ENCODE measurements at regions not wholly inside any gene's neighbourhood (a gene's known extent, or its start where the extent isn't known, plus 50 kb on each side); places are given as distances from the start of the nearest gene placed in this dataset.

- H3K27me3 ChIP-seq = peaks cover 25% of the 10 kb centered on the region
- TF ChIP-seq CTCF (IDR thresholded peaks at IDR 0.05) = no peak
- no peak for TF ChIP-seq POLR2A (IDR thresholded peaks at IDR 0.05)
- no peak for TF ChIP-seq EP300 (IDR thresholded peaks at IDR 0.05)
- no peak for TF ChIP-seq POLR2AphosphoS5 (IDR thresholded peaks at IDR 0.05)
- WGBS, 2 donors (ENCODE audit: low coverage in 1 of 2) = 86 to 91% methylated on average over 3 of the region's 3 CpGs
- H3K4me3 ChIP-seq = no peak overlapping the region
- ATAC-seq = no peak
- H3K27ac ChIP-seq = no peak overlapping the region
- no peaks in the 10 kb centered on the region for H3K4me1 ChIP-seq
- H3K36me3 ChIP-seq = no peaks in the 10 kb centered on the region
- H3K9me3 ChIP-seq = peaks cover 0 to 18% (median 0%) of the 10 kb centered on the region in 3 donors
Measured at GRCh38 chr13:112005925-112006324, 61.0 kb upstream of the SOX1 start.

GRCh38 chr13:112007191-112007590 is 59.8 kb upstream of the SOX1 start:
- H3K27me3 ChIP-seq = peaks cover 29% of the 10 kb centered on the region
- WGBS, 2 donors (ENCODE audit: low coverage in 1 of 2) = 78 to 89% methylated on average over 6 to 8 of the region's 9 CpGs
- no peak overlapping the region for H3K4me3 ChIP-seq
- TF ChIP-seq POLR2A (IDR thresholded peaks at IDR 0.05) = no peak
- no peak for TF ChIP-seq POLR2AphosphoS5 (IDR thresholded peaks at IDR 0.05)
- no peak for TF ChIP-seq EP300 (IDR thresholded peaks at IDR 0.05)
- TF ChIP-seq CTCF (IDR thresholded peaks at IDR 0.05) = no peak
- H3K4me1 ChIP-seq = no peaks in the 10 kb centered on the region
- no peak for ATAC-seq
- no peak overlapping the region for H3K27ac ChIP-seq
- H3K9me3 ChIP-seq = peaks cover 0 to 18% (median 0%) of the 10 kb centered on the region in 3 donors
- H3K36me3 ChIP-seq = no peaks in the 10 kb centered on the region

- no peak for ATAC-seq
- Histone ChIP-seq H3K27me3 (peaks cover 31% of the 10 kb centered on the region), H3K4me1 (no peaks in the 10 kb centered on the region), H3K27ac (no peak overlapping the region), H3K36me3 (no peaks in the 10 kb centered on the region), H3K4me3 (no peak overlapping the region), H3K9me3 (peaks cover 0 to 11% (median 0%) of the 10 kb centered on the region in 3 donors)
- TF ChIP-seq EP300 (IDR thresholded peaks at IDR 0.05) (no peak), POLR2A (IDR thresholded peaks at IDR 0.05) (no peak), POLR2AphosphoS5 (IDR thresholded peaks at IDR 0.05) (no peak), CTCF (IDR thresholded peaks at IDR 0.05) (no peak)
- WGBS, 2 donors (ENCODE audit: low coverage in 1 of 2) = 81% methylated on average over 5 of the region's 9 CpGs; no CpG with 5 or more reads in 1 of the 2 donors
Measured at GRCh38 chr13:112010714-112011113, 56.2 kb upstream of the SOX1 start.

- H3K27me3 ChIP-seq = peaks cover 22% of the 10 kb centered on the region
- no peak overlapping the region for H3K4me3 ChIP-seq
- no peak for ATAC-seq
- no peaks in the 10 kb centered on the region for H3K9me3 ChIP-seq
- TF ChIP-seq EP300 (IDR thresholded peaks at IDR 0.05) (no peak), POLR2AphosphoS5 (IDR thresholded peaks at IDR 0.05) (no peak), POLR2A (IDR thresholded peaks at IDR 0.05) (no peak)
- H3K4me1 ChIP-seq = no peaks in the 10 kb centered on the region
- WGBS, 2 donors (ENCODE audit: low coverage in 1 of 2) = 43 to 72% methylated on average over 4 to 16 of the region's 27 CpGs
- no peak overlapping the region for H3K27ac ChIP-seq
- no peaks in the 10 kb centered on the region for H3K36me3 ChIP-seq
Measured at GRCh38 chr13:112012016-112012704, 54.8 kb upstream of the SOX1 start.

- Histone ChIP-seq H3K27ac (no peak overlapping the region), H3K4me3 (no peak overlapping the region), H3K27me3 (peaks cover 22% of the 10 kb centered on the region), H3K4me1 (no peaks in the 10 kb centered on the region), H3K36me3 (no peaks in the 10 kb centered on the region), H3K9me3 (no peaks in the 10 kb centered on the region)
- whole genome bisulfite sequencing, 2 donors (ENCODE audit: low coverage in 1 of 2) = 85% methylated on average over 4 of the region's 11 CpGs; no CpG with 5 or more reads in 1 of the 2 donors
- ATAC-seq = no peak
- TF ChIP-seq EP300 (IDR thresholded peaks at IDR 0.05) (no peak), CTCF (IDR thresholded peaks at IDR 0.05) (no peak), POLR2A (IDR thresholded peaks at IDR 0.05) (no peak), POLR2AphosphoS5 (IDR thresholded peaks at IDR 0.05) (no peak)
Measured at GRCh38 chr13:112012705-112013085, 54.3 kb upstream of the SOX1 start.

Measured in gastroesophageal sphincter (tissue), 4 donors.